ENCODE measurements at regions not wholly inside any gene's neighbourhood (a gene's known extent, or its start where the extent isn't known, plus 50 kb on each side); places are given as distances from the start of the nearest gene placed in this dataset.

GRCh38 chr5:99023330-99023729, 94.5 kb upstream of the CHD1 start:
- Mint-ChIP-seq H3K36me3 (no peaks in the 10 kb centered on the region), H3K27me3 (ENCODE audit: low read depth) (no peaks in the 10 kb centered on the region), H3K4me1 (no peaks in the 10 kb centered on the region), H3K4me3 (no peak overlapping the region), H3K27ac (no peak overlapping the region), H3K9me3 (no peaks in the 10 kb centered on the region)
- no peak for ATAC-seq
- no peak for DNase-seq (ENCODE audit: low spot score)
- TF ChIP-seq PRRX2 (CRISPR knock-in tag; IDR thresholded peaks at IDR 0.05) (no peak), CREM (CRISPR knock-in tag; IDR thresholded peaks at IDR 0.05) (no peak), ZNF138 (CRISPR knock-in tag; conservative IDR thresholded peaks at IDR 0.05) (no peak), ZBTB21 (CRISPR knock-in tag; IDR thresholded peaks at IDR 0.05; ENCODE audit: borderline replicate concordance) (no peak), ZNF671 (CRISPR knock-in tag; IDR thresholded peaks at IDR 0.05) (no peak), ZNF416 (CRISPR knock-in tag; IDR thresholded peaks at IDR 0.05) (no peak), IRF2 (CRISPR knock-in tag; IDR thresholded peaks at IDR 0.05; ENCODE audit: borderline replicate concordance, low read depth) (no peak), ZNF423 (CRISPR knock-in tag; IDR thresholded peaks at IDR 0.05) (no peak), OVOL2 (CRISPR knock-in tag; IDR thresholded peaks at IDR 0.05; ENCODE audit: borderline replicate concordance) (no peak), NFE2L1 (CRISPR knock-in tag; IDR thresholded peaks at IDR 0.05) (no peak)
- TF ChIP-seq, protein P1, sequence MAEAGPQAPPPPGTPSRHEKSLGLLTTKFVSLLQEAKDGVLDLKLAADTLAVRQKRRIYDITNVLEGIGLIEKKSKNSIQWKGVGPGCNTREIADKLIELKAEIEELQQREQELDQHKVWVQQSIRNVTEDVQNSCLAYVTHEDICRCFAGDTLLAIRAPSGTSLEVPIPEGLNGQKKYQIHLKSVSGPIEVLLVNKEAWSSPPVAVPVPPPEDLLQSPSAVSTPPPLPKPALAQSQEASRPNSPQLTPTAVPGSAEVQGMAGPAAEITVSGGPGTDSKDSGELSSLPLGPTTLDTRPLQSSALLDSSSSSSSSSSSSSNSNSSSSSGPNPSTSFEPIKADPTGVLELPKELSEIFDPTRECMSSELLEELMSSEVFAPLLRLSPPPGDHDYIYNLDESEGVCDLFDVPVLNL (CRISPR knock-in tag; IDR thresholded peaks at IDR 0.05; ENCODE audit: borderline replicate concordance, low read depth): no peak
- TF ChIP-seq, protein P2, sequence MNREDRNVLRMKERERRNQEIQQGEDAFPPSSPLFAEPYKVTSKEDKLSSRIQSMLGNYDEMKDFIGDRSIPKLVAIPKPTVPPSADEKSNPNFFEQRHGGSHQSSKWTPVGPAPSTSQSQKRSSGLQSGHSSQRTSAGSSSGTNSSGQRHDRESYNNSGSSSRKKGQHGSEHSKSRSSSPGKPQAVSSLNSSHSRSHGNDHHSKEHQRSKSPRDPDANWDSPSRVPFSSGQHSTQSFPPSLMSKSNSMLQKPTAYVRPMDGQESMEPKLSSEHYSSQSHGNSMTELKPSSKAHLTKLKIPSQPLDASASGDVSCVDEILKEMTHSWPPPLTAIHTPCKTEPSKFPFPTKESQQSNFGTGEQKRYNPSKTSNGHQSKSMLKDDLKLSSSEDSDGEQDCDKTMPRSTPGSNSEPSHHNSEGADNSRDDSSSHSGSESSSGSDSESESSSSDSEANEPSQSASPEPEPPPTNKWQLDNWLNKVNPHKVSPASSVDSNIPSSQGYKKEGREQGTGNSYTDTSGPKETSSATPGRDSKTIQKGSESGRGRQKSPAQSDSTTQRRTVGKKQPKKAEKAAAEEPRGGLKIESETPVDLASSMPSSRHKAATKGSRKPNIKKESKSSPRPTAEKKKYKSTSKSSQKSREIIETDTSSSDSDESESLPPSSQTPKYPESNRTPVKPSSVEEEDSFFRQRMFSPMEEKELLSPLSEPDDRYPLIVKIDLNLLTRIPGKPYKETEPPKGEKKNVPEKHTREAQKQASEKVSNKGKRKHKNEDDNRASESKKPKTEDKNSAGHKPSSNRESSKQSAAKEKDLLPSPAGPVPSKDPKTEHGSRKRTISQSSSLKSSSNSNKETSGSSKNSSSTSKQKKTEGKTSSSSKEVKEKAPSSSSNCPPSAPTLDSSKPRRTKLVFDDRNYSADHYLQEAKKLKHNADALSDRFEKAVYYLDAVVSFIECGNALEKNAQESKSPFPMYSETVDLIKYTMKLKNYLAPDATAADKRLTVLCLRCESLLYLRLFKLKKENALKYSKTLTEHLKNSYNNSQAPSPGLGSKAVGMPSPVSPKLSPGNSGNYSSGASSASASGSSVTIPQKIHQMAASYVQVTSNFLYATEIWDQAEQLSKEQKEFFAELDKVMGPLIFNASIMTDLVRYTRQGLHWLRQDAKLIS (CRISPR knock-in tag; IDR thresholded peaks at IDR 0.05; ENCODE audit: borderline replicate concordance): no peak
- TF ChIP-seq, protein P3, sequence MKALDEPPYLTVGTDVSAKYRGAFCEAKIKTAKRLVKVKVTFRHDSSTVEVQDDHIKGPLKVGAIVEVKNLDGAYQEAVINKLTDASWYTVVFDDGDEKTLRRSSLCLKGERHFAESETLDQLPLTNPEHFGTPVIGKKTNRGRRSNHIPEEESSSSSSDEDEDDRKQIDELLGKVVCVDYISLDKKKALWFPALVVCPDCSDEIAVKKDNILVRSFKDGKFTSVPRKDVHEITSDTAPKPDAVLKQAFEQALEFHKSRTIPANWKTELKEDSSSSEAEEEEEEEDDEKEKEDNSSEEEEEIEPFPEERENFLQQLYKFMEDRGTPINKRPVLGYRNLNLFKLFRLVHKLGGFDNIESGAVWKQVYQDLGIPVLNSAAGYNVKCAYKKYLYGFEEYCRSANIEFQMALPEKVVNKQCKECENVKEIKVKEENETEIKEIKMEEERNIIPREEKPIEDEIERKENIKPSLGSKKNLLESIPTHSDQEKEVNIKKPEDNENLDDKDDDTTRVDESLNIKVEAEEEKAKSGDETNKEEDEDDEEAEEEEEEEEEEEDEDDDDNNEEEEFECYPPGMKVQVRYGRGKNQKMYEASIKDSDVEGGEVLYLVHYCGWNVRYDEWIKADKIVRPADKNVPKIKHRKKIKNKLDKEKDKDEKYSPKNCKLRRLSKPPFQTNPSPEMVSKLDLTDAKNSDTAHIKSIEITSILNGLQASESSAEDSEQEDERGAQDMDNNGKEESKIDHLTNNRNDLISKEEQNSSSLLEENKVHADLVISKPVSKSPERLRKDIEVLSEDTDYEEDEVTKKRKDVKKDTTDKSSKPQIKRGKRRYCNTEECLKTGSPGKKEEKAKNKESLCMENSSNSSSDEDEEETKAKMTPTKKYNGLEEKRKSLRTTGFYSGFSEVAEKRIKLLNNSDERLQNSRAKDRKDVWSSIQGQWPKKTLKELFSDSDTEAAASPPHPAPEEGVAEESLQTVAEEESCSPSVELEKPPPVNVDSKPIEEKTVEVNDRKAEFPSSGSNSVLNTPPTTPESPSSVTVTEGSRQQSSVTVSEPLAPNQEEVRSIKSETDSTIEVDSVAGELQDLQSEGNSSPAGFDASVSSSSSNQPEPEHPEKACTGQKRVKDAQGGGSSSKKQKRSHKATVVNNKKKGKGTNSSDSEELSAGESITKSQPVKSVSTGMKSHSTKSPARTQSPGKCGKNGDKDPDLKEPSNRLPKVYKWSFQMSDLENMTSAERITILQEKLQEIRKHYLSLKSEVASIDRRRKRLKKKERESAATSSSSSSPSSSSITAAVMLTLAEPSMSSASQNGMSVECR (CRISPR knock-in tag; IDR thresholded peaks at IDR 0.05; ENCODE audit: borderline replicate concordance): no peak
- TF ChIP-seq, protein P4, sequence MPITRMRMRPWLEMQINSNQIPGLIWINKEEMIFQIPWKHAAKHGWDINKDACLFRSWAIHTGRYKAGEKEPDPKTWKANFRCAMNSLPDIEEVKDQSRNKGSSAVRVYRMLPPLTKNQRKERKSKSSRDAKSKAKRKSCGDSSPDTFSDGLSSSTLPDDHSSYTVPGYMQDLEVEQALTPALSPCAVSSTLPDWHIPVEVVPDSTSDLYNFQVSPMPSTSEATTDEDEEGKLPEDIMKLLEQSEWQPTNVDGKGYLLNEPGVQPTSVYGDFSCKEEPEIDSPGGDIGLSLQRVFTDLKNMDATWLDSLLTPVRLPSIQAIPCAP (CRISPR knock-in tag; IDR thresholded peaks at IDR 0.05): no peak
- POLR2A ChIA-PET: no interaction called here
- CTCF ChIA-PET: no interaction called here

- no peaks in the 10 kb centered on the region for H3K36me3 Mint-ChIP-seq
- H3K27ac Mint-ChIP-seq: no peak overlapping the region
- ChIA-PET CTCF (no interaction called here), POLR2A (no interaction called here)
- TF ChIP-seq SP1 (CRISPR knock-in tag; conservative IDR thresholded peaks at IDR 0.05) (no peak), TEAD4 (CRISPR knock-in tag; IDR thresholded peaks at IDR 0.05) (no peak), ZNF263 (CRISPR knock-in tag; IDR thresholded peaks at IDR 0.05; ENCODE audit: low read depth) (no peak)
- TF ChIP-seq, protein P5, sequence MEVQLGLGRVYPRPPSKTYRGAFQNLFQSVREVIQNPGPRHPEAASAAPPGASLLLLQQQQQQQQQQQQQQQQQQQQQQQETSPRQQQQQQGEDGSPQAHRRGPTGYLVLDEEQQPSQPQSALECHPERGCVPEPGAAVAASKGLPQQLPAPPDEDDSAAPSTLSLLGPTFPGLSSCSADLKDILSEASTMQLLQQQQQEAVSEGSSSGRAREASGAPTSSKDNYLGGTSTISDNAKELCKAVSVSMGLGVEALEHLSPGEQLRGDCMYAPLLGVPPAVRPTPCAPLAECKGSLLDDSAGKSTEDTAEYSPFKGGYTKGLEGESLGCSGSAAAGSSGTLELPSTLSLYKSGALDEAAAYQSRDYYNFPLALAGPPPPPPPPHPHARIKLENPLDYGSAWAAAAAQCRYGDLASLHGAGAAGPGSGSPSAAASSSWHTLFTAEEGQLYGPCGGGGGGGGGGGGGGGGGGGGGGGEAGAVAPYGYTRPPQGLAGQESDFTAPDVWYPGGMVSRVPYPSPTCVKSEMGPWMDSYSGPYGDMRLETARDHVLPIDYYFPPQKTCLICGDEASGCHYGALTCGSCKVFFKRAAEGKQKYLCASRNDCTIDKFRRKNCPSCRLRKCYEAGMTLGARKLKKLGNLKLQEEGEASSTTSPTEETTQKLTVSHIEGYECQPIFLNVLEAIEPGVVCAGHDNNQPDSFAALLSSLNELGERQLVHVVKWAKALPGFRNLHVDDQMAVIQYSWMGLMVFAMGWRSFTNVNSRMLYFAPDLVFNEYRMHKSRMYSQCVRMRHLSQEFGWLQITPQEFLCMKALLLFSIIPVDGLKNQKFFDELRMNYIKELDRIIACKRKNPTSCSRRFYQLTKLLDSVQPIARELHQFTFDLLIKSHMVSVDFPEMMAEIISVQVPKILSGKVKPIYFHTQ (CRISPR knock-in tag; IDR thresholded peaks at IDR 0.05): no peak
- H3K4me3 Mint-ChIP-seq: no peak overlapping the region
- ATAC-seq (no peak), DNase-seq (ENCODE audit: low spot score) (no peak)
- no peaks in the 10 kb centered on the region for H3K27me3 Mint-ChIP-seq (ENCODE audit: low read depth)
- no peaks in the 10 kb centered on the region for H3K4me1 Mint-ChIP-seq
- H3K9me3 Mint-ChIP-seq: no peaks in the 10 kb centered on the region
Measured at GRCh38 chr5:99022250-99022649, 93.4 kb upstream of the CHD1 start.

All from WTC11 (cell line).